A549 (cell line): ENCODE measurements at regions not wholly inside any gene's neighbourhood (a gene's known extent, or its start where the extent isn't known, plus 50 kb on each side); places are given as distances from the start of the nearest gene placed in this dataset.
A peak's percentile ranks its signal among the peaks of the same experiment; 100 is the strongest.

Experiments used
- ATAC-seq, 2 experiments: fragments of 200-7000 bp in 1 of 2; fragments of >200 bp in 1 of 2; cut with Nextera tagmentation in 1 of 2; cut with Tn5 transposase in 1 of 2; 3 replicates each; pipeline versions ENCODE4 v1.8.0 to v1.9.1; 2018 to 2020; ENCODE audit warnings: mild to moderate bottlenecking in 1 of 2, moderate library complexity in 1 of 2
- CTCF ChIA-PET: fragments of 300-600 bp; sonication (Branson Sonifier 250); formaldehyde crosslinking; extraction: SDS; loops from one replicate; lab custom pipeline; 2021; ENCODE audit warnings: antibody characterized with exemption, inconsistent platforms; lab: Yijun Ruan, JAX
- POLR2A ChIA-PET: fragments of 350-600 bp; formaldehyde crosslinking; extraction: SDS; loops from one replicate; lab custom pipeline; 2021; ENCODE audit warnings: antibody characterized with exemption, inconsistent platforms; lab: Yijun Ruan, JAX
- DNase-seq, 2 experiments: peaks; one replicate each; pipeline versions ENCODE4 v3.0.0 to v3.0.0-alpha.2; 2011 to 2016; ENCODE audit warnings: low read depth in 1 of 2, low spot score in 1 of 2
- FAIRE-seq: peaks from 2 replicates; lab custom pipeline; 2011; peaks lifted over from hg19 to GRCh38; lab: Jason Lieb, UNC
- H3K27ac ChIP-seq, 2 experiments: fragments of >200 bp; sonication (Bioruptor Twin); formaldehyde crosslinking; 3 replicates each; pipeline ENCODE4 v1.5.1; 2016 to 2017
- H3K4me1 ChIP-seq: fragments of >200 bp; sonication (Bioruptor Twin); formaldehyde crosslinking; 3 replicates; pipeline ENCODE4 v1.6.1; 2016
- H3K4me2 ChIP-seq: fragments of >200 bp; sonication (Bioruptor Twin); formaldehyde crosslinking; 3 replicates; pipeline ENCODE4 v1.6.1; 2016
- H3K4me3 ChIP-seq: fragments of >200 bp; sonication (Bioruptor Twin); formaldehyde crosslinking; 3 replicates; pipeline ENCODE4 v1.5.1; 2016
- H3K9me3 ChIP-seq: fragments of >200 bp; sonication (Bioruptor Twin); formaldehyde crosslinking; 3 replicates; pipeline ENCODE4 v1.6.1; 2016
- BHLHE40 ChIP-seq: IDR thresholded peaks from 2 replicates; pipeline ENCODE4 v1.6.1; 2012; ENCODE audit warnings: low read depth, low read length, inconsistent platforms
- CBX2 ChIP-seq: fragments of 200-600 bp; sonication (generic); IDR thresholded peaks from 2 replicates; pipeline ENCODE4 v1.6.1; 2016; ENCODE audit warnings: low read depth, mild to moderate bottlenecking, borderline replicate concordance
- CEBPB ChIP-seq, 2 experiments: fragments of >200 bp in 1 of 2; sonication (Bioruptor Twin) in 1 of 2; formaldehyde crosslinking in 1 of 2; IDR thresholded peaks; 2 replicates each; pipeline ENCODE4 v1.6.1; 2012 to 2016
- CHD2 ChIP-seq: fragments of 150-350 bp; IDR thresholded peaks from 2 replicates; pipeline ENCODE4 v1.6.1; 2014; ENCODE audit warnings: low read length; ENCODE audit not compliant: partially characterized antibody
- CTCF ChIP-seq: fragments of >200 bp; sonication (Bioruptor Twin); formaldehyde crosslinking; IDR thresholded peaks from 3 replicates; pipeline ENCODE4 v1.5.1; 2016
- EHMT2 ChIP-seq: fragments of 200-600 bp; sonication (generic); IDR thresholded peaks from 2 replicates; pipeline ENCODE4 v1.6.1; 2016; ENCODE audit warnings: antibody characterized with exemption, low read depth, mild to moderate bottlenecking, moderate library complexity
- HDAC2 ChIP-seq: fragments of 200-600 bp; sonication (generic); IDR thresholded peaks from 2 replicates; pipeline ENCODE4 v1.6.1; 2016
- HES2 ChIP-seq: fragments of >200 bp; sonication (Bioruptor Twin); formaldehyde crosslinking; IDR thresholded peaks from 2 replicates; pipeline ENCODE4 v1.6.1; 2016
- HOXA7 ChIP-seq: fragments of 250-450 bp; sonication (Bioruptor Pico); IDR thresholded peaks from 2 replicates; pipeline ENCODE4 v1.5.0; 2020; ENCODE audit warnings: mild to moderate bottlenecking, moderate library complexity
- JUNB ChIP-seq: fragments of >200 bp; sonication (Bioruptor Twin); formaldehyde crosslinking; IDR thresholded peaks from 2 replicates; pipeline ENCODE4 v1.6.1; 2016
- MAFK ChIP-seq: fragments of 450-650 bp; IDR thresholded peaks from 2 replicates; pipeline ENCODE4 v1.6.1; 2014; ENCODE audit not compliant: partially characterized antibody
- MAZ ChIP-seq: fragments of 150-350 bp; IDR thresholded peaks from 2 replicates; pipeline ENCODE4 v1.6.1; 2014; ENCODE audit warnings: antibody characterized with exemption, low read depth, low read length, borderline replicate concordance
- PHF8 ChIP-seq: fragments of 200-600 bp; sonication (generic); IDR thresholded peaks from 2 replicates; pipeline ENCODE4 v1.6.1; 2016; ENCODE audit warnings: low read depth, mild to moderate bottlenecking, antibody characterized with exemption, moderate library complexity, borderline replicate concordance
- POLR2A ChIP-seq: IDR thresholded peaks from 2 replicates; pipeline ENCODE4 v1.6.1; 2012; ENCODE audit warnings: mild to moderate bottlenecking, low read length
- RARB ChIP-seq: fragments of 250-450 bp; sonication (Bioruptor Pico); IDR thresholded peaks from 2 replicates; pipeline ENCODE4 v1.8.0; 2021; ENCODE audit warnings: mild to moderate bottlenecking, moderate library complexity
- RCOR1 ChIP-seq: fragments of 150-350 bp; IDR thresholded peaks from 2 replicates; pipeline ENCODE4 v1.6.1; 2014; ENCODE audit warnings: antibody characterized with exemption, low read length, low read depth
- ZC3H11A ChIP-seq: fragments of 450-650 bp; IDR thresholded peaks from 2 replicates; pipeline ENCODE4 v1.6.1; 2014; ENCODE audit warnings: antibody characterized with exemption, mild to moderate bottlenecking
- ZNF302 ChIP-seq: fragments of 250-450 bp; sonication (Bioruptor Pico); IDR thresholded peaks from 2 replicates; pipeline ENCODE4 v1.9.0; 2021; ENCODE audit warnings: inconsistent platforms, mild to moderate bottlenecking, moderate library complexity
- ZSCAN20 ChIP-seq: fragments of 250-450 bp; sonication (Bioruptor Pico); IDR thresholded peaks from 2 replicates; pipeline ENCODE4 v1.8.0; 2022; ENCODE audit warnings: mild to moderate bottlenecking, moderate library complexity
- WGBS: methylation state at CpG from one replicate; pipeline ENCODE4 v1.1.6; 2017; ENCODE audit errors: missing lambda C conversion rate; 5-methylcytosine and 5-hydroxymethylcytosine counted together
- TF ChIP-seq, protein P1 (sequence below): fragments of 150-350 bp; IDR thresholded peaks from 2 replicates; pipeline ENCODE4 v1.6.1; 2014; ENCODE audit warnings: low read depth, mild to moderate bottlenecking, low read length
- TF ChIP-seq, protein P2 (sequence below): fragments of 250-450 bp; sonication (Bioruptor Pico); IDR thresholded peaks from 2 replicates; pipeline ENCODE4 v1.5.0; 2021; ENCODE audit warnings: mild to moderate bottlenecking, moderate library complexity, borderline replicate concordance
- TF ChIP-seq, protein P3 (sequence below): fragments of 200-600 bp; sonication (generic); IDR thresholded peaks from 2 replicates; pipeline ENCODE4 v1.6.1; 2016; ENCODE audit warnings: antibody characterized with exemption, mild to moderate bottlenecking, moderate library complexity

DNA sequence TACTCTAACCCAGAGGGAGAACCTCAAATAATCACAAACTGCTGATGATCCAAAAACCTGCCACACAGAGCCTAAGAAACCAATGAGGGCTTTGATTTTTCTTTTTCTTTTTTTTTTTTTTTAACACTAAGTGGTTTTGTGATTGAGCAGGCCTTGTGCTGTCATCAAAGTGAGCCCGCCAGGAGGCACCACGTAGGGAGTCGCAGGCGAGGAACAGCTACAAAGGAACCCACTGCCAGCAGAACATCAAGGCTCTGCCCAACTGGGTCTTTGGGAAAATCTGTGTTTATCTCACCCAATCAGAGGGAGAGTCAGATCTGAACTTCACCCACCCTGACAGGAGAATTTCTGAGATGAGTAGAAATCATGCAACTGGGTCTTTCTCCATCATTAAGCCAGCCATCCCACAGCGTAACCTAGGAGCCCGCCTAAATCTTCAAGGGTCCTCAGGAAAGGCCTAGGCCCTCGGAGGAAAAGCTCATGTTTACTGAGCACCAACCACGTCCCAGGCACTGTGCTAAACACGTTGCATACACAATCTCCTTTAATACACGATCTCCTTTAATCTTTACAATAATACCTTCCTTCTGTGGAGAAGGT, 126.9 kb upstream of the FSTL4 start:
- ChIA-PET POLR2A (no interaction called here), CTCF (interaction anchor here (0.6 to 1.1 kb wide), 2 partner anchors 24 to 84 kb away, joined by 3 to 6 read pairs; no protein-coding TSS in a partner anchor)
- no peak for ATAC-seq

DNA sequence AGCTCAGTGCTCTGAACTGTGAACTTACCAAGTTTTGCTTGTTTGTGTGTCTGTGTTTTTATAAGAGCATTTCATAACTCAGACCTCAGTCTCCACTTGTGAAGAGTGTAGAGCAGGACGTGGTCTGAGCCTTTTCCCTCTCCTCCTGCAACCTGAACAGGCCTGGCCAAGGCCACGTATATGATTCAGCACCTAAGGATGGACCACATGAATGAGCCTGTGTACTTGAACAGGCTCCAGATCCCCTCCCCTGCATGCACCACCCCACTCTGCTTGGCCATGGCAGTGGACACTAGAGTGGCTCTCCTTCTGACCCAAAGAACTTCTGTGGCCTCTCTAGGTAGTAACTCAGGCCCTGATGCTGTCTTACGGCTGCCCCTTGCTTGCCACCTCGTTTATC, 125.9 kb upstream of the FSTL4 start:
- 0 out of 3 replicates have a peak, but pooled peaks cover 5% of the 10 kb centered on the region for H3K9me3 ChIP-seq
- ChIA-PET POLR2A (no interaction called here), CTCF (interaction anchor here (1.1 kb wide), 1 partner anchor 23 kb away, joined by 6 read pairs; no protein-coding TSS in a partner anchor)
- peak overlapping the region in 1 of 2 experiments; percentile 64; a peak in 3 of 6 replicates for H3K27ac ChIP-seq
- H3K4me3 ChIP-seq, result no peak overlapping the region
- ATAC-seq (peak in 1 of 2 experiments; percentile 32; a peak in 2 of 6 replicates), DNase-seq (no peak), FAIRE-seq (no peak)
- peaks cover 32% of the 10 kb centered on the region for H3K4me1 ChIP-seq
- no peak overlapping the region for H3K4me2 ChIP-seq
- TF ChIP-seq MAZ (no peak), CEBPB (IDR thresholded peaks at IDR 0.05) (no peak), MAFK (no peak), JUNB (no peak), EHMT2 (no peak), PHF8 (no peak), HOXA7 (CRISPR knock-in tag) (no peak)
- TF ChIP-seq, protein P1, sequence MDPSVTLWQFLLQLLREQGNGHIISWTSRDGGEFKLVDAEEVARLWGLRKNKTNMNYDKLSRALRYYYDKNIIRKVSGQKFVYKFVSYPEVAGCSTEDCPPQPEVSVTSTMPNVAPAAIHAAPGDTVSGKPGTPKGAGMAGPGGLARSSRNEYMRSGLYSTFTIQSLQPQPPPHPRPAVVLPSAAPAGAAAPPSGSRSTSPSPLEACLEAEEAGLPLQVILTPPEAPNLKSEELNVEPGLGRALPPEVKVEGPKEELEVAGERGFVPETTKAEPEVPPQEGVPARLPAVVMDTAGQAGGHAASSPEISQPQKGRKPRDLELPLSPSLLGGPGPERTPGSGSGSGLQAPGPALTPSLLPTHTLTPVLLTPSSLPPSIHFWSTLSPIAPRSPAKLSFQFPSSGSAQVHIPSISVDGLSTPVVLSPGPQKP, result no peak
- TF ChIP-seq, protein P2, sequence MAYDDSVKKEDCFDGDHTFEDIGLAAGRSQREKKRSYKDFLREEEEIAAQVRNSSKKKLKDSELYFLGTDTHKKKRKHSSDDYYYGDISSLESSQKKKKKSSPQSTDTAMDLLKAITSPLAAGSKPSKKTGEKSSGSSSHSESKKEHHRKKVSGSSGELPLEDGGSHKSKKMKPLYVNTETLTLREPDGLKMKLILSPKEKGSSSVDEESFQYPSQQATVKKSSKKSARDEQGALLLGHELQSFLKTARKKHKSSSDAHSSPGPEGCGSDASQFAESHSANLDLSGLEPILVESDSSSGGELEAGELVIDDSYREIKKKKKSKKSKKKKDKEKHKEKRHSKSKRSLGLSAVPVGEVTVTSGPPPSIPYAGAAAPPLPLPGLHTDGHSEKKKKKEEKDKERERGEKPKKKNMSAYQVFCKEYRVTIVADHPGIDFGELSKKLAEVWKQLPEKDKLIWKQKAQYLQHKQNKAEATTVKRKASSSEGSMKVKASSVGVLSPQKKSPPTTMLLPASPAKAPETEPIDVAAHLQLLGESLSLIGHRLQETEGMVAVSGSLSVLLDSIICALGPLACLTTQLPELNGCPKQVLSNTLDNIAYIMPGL (CRISPR knock-in tag), result no peak
- TF ChIP-seq, all 56 proteins: peak for 0
- 42% methylated on average over 4 of the region's 4 CpGs for WGBS

More for the DNA sequence above, 126.9 kb upstream of the FSTL4 start:
- Histone ChIP-seq H3K27ac (no peak overlapping the region), H3K4me2 (no peak overlapping the region), H3K4me1 (peaks cover 37% of the 10 kb centered on the region), H3K9me3 (0 out of 3 replicates have a peak, but pooled peaks cover 5% of the 10 kb centered on the region), H3K4me3 (no peak overlapping the region)
- WGBS, result 87% methylated on average over 10 of the region's 10 CpGs
- no peak for FAIRE-seq
- TF ChIP-seq MAZ, result no peak
- TF ChIP-seq, all 56 proteins: peak for 0
- DNase-seq, result no peak

DNA sequence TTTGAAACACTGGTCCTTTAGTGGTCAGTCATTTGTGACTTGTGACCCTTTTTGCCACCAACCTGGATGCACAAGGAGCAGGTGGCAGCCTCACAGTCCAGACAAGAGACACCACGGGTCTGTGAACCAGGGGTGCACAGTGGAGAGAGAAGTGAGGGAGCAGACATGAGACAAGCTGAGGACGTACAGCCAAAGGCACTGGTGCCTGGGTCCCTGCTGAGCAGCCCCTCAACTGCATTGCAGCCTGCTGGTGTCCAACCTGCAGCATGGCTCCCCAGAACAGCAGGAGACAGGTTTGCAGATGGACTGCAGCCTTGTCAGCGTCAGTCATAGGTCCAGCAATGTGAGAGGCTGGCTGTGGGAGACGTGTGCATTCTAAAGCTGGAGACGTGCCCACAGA, 124.2 kb upstream of the FSTL4 start:
- DNase-seq, result no peak
- no peak overlapping the region for H3K4me3 ChIP-seq
- peak overlapping the region; percentile 66 to 69; a peak in 5 of 6 replicates for H3K27ac ChIP-seq
- FAIRE-seq, result no peak
- CTCF ChIA-PET, result no interaction called here
- H3K4me1 ChIP-seq, result peaks cover 25% of the 10 kb centered on the region
- no peak for ATAC-seq
- 0 out of 3 replicates have a peak, but pooled peaks cover 5% of the 10 kb centered on the region for H3K9me3 ChIP-seq
- POLR2A ChIA-PET, result no interaction called here
- WGBS, result 76% methylated on average over 5 of the region's 5 CpGs
- H3K4me2 ChIP-seq, result no peak overlapping the region
- no peak for TF ChIP-seq BHLHE40
- no peak for TF ChIP-seq EHMT2
- no peak for TF ChIP-seq CHD2
- TF ChIP-seq, protein P3, sequence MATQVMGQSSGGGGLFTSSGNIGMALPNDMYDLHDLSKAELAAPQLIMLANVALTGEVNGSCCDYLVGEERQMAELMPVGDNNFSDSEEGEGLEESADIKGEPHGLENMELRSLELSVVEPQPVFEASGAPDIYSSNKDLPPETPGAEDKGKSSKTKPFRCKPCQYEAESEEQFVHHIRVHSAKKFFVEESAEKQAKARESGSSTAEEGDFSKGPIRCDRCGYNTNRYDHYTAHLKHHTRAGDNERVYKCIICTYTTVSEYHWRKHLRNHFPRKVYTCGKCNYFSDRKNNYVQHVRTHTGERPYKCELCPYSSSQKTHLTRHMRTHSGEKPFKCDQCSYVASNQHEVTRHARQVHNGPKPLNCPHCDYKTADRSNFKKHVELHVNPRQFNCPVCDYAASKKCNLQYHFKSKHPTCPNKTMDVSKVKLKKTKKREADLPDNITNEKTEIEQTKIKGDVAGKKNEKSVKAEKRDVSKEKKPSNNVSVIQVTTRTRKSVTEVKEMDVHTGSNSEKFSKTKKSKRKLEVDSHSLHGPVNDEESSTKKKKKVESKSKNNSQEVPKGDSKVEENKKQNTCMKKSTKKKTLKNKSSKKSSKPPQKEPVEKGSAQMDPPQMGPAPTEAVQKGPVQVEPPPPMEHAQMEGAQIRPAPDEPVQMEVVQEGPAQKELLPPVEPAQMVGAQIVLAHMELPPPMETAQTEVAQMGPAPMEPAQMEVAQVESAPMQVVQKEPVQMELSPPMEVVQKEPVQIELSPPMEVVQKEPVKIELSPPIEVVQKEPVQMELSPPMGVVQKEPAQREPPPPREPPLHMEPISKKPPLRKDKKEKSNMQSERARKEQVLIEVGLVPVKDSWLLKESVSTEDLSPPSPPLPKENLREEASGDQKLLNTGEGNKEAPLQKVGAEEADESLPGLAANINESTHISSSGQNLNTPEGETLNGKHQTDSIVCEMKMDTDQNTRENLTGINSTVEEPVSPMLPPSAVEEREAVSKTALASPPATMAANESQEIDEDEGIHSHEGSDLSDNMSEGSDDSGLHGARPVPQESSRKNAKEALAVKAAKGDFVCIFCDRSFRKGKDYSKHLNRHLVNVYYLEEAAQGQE, result no peak
- TF ChIP-seq, protein P1, result no peak
- TF ChIP-seq ZSCAN20, result no peak
- no peak for TF ChIP-seq POLR2A
- no peak for TF ChIP-seq HDAC2
- TF ChIP-seq RCOR1, result no peak
- TF ChIP-seq CBX2, result no peak
- TF ChIP-seq ZNF302 (CRISPR knock-in tag), result no peak
- no peak for TF ChIP-seq CTCF
- no peak for TF ChIP-seq HES2
- TF ChIP-seq MAFK, result no peak
- no peak for TF ChIP-seq ZC3H11A
- no peak for TF ChIP-seq RARB (CRISPR knock-in tag)
- TF ChIP-seq MAZ, result no peak
